ENCODE measurements at regions not wholly inside any gene's neighbourhood (a gene's known extent, or its start where the extent isn't known, plus 50 kb on each side); places are given as distances from the start of the nearest gene placed in this dataset.

DNA sequence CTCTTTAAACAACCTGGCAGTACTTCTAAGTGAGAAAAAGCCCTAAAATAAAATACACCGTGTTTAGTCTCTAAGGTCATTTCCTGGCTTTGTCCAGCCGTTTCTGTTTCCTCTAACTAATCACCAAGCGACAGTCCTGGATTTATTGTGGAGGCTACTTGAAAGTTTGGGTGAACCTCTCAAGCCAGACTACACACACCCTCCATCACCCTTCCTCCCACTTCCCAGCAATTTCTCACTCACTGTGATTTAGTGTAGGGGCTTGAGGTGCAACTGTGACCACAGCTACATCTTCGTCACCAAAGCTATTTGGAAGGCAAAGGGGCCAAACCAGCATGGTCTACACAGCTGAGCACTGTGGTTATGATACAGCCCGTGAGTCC is 240.0 kb upstream of the SLC24A2 start:
- no peak for DNase-seq
- no peak overlapping the region for H3K9ac ChIP-seq (ENCODE audit: extremely low read depth, low read length, poor library complexity, severe bottlenecking)
- no peaks in the 10 kb centered on the region for H3K9me3 Mint-ChIP-seq
- H3K9me3 ChIP-seq (ENCODE audit: control insufficient read depth, low read length) = no peaks in the 10 kb centered on the region
- H3K4me3 Mint-ChIP-seq = no peak overlapping the region
- H3K27ac ChIP-seq (ENCODE audit: low read depth, low read length) = no peak overlapping the region
- TF ChIP-seq, protein P1, sequence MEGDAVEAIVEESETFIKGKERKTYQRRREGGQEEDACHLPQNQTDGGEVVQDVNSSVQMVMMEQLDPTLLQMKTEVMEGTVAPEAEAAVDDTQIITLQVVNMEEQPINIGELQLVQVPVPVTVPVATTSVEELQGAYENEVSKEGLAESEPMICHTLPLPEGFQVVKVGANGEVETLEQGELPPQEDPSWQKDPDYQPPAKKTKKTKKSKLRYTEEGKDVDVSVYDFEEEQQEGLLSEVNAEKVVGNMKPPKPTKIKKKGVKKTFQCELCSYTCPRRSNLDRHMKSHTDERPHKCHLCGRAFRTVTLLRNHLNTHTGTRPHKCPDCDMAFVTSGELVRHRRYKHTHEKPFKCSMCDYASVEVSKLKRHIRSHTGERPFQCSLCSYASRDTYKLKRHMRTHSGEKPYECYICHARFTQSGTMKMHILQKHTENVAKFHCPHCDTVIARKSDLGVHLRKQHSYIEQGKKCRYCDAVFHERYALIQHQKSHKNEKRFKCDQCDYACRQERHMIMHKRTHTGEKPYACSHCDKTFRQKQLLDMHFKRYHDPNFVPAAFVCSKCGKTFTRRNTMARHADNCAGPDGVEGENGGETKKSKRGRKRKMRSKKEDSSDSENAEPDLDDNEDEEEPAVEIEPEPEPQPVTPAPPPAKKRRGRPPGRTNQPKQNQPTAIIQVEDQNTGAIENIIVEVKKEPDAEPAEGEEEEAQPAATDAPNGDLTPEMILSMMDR (conservative IDR thresholded peaks at IDR 0.05) = no peak
- 84 to 93% methylated on average over 3 to 5 of the region's 5 CpGs for WGBS, 2 experiments (ENCODE audit: insufficient coverage in 1 of 2, insufficient read length in 1 of 2)
- no peaks in the 10 kb centered on the region for H3K36me3 Mint-ChIP-seq (ENCODE audit: low read depth)
- peaks cover 7% of the 10 kb centered on the region for H3K4me1 ChIP-seq (ENCODE audit: control insufficient read depth, insufficient read depth, low read length)
- no peak overlapping the region for H3K27ac Mint-ChIP-seq
- H3K27me3 Mint-ChIP-seq (ENCODE audit: insufficient read depth) = peaks cover 30% of the 10 kb centered on the region
- no peak overlapping the region for H3K4me3 ChIP-seq (ENCODE audit: low read length)
- peaks cover 38% of the 10 kb centered on the region for H3K4me1 Mint-ChIP-seq
- H3K36me3 ChIP-seq (ENCODE audit: control insufficient read depth, insufficient read depth, low read length) = no peaks in the 10 kb centered on the region
- peaks cover 69% of the 10 kb centered on the region for H3K27me3 ChIP-seq (ENCODE audit: control insufficient read depth, insufficient read depth, low read length, poor library complexity, severe bottlenecking)

DNA sequence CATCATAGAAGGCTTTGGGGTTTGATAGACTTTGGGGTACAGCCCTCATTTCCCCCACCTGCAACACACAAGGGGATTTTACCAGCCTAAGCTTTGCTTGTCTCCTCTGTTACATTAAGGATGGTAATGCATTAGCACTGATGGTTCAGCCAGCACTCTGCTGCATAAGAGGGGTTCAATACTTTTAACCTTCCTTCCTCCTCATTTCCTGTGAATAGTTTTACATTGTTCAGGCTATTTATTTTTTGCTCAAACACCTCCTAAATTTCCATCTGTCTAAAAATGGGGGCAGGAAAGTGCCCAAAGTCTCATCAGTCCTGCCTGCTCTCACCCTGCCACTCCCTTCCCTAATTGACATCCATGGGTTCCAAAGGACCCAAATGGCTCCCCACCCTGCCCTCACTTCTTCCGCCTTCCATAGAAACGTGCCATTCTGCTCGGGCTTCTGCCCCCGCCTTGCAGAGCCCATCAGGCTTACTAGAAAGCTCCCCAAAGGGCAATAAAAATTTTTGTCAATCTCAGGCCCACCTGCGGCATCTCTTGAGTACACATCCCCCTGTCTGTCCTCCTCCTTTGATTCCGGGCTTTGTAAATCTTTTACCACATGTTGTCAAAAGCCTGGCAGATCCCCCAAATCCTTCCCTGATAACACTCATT is 239.5 kb upstream of the SLC24A2 start:
- peaks cover 64% of the 10 kb centered on the region for H3K27me3 ChIP-seq (ENCODE audit: control insufficient read depth, insufficient read depth, low read length, poor library complexity, severe bottlenecking)
- WGBS, 2 experiments (ENCODE audit: insufficient coverage in 1 of 2, insufficient read length in 1 of 2) = 86 to 100% methylated on average over 3 to 6 of the region's 6 CpGs
- H3K27ac ChIP-seq (ENCODE audit: low read depth, low read length) = no peak overlapping the region
- no peak overlapping the region for H3K4me3 ChIP-seq (ENCODE audit: low read length)
- Mint-ChIP-seq H3K4me3 (no peak overlapping the region), H3K9me3 (no peaks in the 10 kb centered on the region), H3K27ac (no peak overlapping the region), H3K27me3 (ENCODE audit: insufficient read depth) (peaks cover 30% of the 10 kb centered on the region), H3K4me1 (peaks cover 43% of the 10 kb centered on the region), H3K36me3 (ENCODE audit: low read depth) (no peaks in the 10 kb centered on the region)
- no peak overlapping the region for H3K9ac ChIP-seq (ENCODE audit: extremely low read depth, low read length, poor library complexity, severe bottlenecking)
- no peaks in the 10 kb centered on the region for H3K9me3 ChIP-seq (ENCODE audit: control insufficient read depth, low read length)
- no peak for DNase-seq
- peaks cover 12% of the 10 kb centered on the region for H3K4me1 ChIP-seq (ENCODE audit: control insufficient read depth, insufficient read depth, low read length)
- TF ChIP-seq, protein P1 (conservative IDR thresholded peaks at IDR 0.05) = no peak
- H3K36me3 ChIP-seq (ENCODE audit: control insufficient read depth, insufficient read depth, low read length) = no peaks in the 10 kb centered on the region

DNA sequence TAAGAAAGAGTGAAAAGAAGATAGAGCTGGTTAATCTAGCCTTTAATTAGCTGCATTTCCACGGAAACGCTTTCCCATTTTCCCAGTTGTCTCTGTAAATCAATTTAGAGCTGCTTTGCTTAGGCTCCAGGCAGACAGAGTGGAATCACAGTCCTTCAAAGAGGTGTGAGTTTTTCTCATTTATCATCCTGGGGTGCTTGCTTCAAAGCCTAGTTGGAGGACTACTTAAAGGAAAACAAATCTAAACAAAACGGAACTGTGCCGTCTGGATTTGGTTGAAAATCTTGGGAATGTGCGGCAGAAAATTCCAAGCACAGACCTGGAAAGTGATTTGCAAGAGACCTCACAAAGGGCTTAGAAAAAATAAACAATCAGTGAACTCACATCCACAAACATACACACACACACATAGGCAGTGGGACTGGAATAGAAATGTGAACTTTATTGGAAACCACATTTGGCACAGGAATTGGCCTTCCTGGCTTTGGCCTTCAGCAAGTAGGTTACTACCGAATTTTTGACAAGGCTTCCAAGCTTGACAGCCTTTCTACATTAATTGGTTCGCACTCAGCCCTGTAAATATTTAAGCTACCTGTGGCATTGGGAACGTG is 235.2 kb upstream of the SLC24A2 start:
- Histone ChIP-seq H3K9ac (ENCODE audit: extremely low read depth, low read length, poor library complexity, severe bottlenecking) (no peak overlapping the region), H3K27ac (ENCODE audit: low read depth, low read length) (no peak overlapping the region), H3K36me3 (ENCODE audit: control insufficient read depth, insufficient read depth, low read length) (no peaks in the 10 kb centered on the region), H3K27me3 (ENCODE audit: control insufficient read depth, insufficient read depth, low read length, poor library complexity, severe bottlenecking) (peaks cover 61% of the 10 kb centered on the region), H3K4me3 (ENCODE audit: low read length) (peak overlapping the region; percentile 14), H3K9me3 (ENCODE audit: control insufficient read depth, low read length) (no peaks in the 10 kb centered on the region), H3K4me1 (ENCODE audit: control insufficient read depth, insufficient read depth, low read length) (peaks cover 14% of the 10 kb centered on the region)
- H3K36me3 Mint-ChIP-seq (ENCODE audit: low read depth) = no peaks in the 10 kb centered on the region
- TF ChIP-seq, protein P1 (conservative IDR thresholded peaks at IDR 0.05) = no peak
- H3K9me3 Mint-ChIP-seq = no peaks in the 10 kb centered on the region
- no peak for DNase-seq
- H3K27ac Mint-ChIP-seq = peak overlapping the region; percentile 56
- WGBS, 2 experiments (ENCODE audit: insufficient coverage in 1 of 2, insufficient read length in 1 of 2) = 75 to 80% methylated on average over 8 of the region's 8 CpGs
- H3K27me3 Mint-ChIP-seq (ENCODE audit: insufficient read depth) = peaks cover 33% of the 10 kb centered on the region
- H3K4me1 Mint-ChIP-seq = peaks cover 37% of the 10 kb centered on the region
- peak overlapping the region; percentile 17 for H3K4me3 Mint-ChIP-seq

Data from endodermal cell (in vitro differentiated cells).